OCI-LY3 (cell line): ENCODE measurements at regions not wholly inside any gene's neighbourhood (a gene's known extent, or its start where the extent isn't known, plus 50 kb on each side); places are given as distances from the start of the nearest gene placed in this dataset.

Source experiments
- CTCF ChIP-seq: fragments of 200-600, 300-600 bp; sonication (generic); IDR thresholded peaks from 2 replicates; pipeline ENCODE4 v1.5.1; 2014; ENCODE audit warnings: antibody characterized with exemption, low read length, low read depth
- EZH2phosphoT487 ChIP-seq: fragments of 200-600 bp; shearing (Covaris generic); IDR thresholded peaks from 2 replicates; pipeline ENCODE4 v1.6.1; 2018; ENCODE audit warnings: antibody characterized with exemption, mixed run types, low read depth

- TF ChIP-seq CTCF (no peak), EZH2phosphoT487 (no peak)
Measured at GRCh38 chr3:159928666-159929065, 60.0 kb upstream of the IL12A start.
